ENCODE measurements at regions not wholly inside any gene's neighbourhood (a gene's known extent, or its start where the extent isn't known, plus 50 kb on each side); places are given as distances from the start of the nearest gene placed in this dataset.

- TF ChIP-seq CTCF (conservative IDR thresholded peaks at IDR 0.05; ENCODE audit: low read length) (no peak), EZH2phosphoT487 (IDR thresholded peaks at IDR 0.05; ENCODE audit: borderline replicate concordance) (no peak)
Measured at GRCh38 chr9:26675035-26675434, 217.6 kb downstream of the CAAP1 start.
